ENCODE measurements at regions not wholly inside any gene's neighbourhood (a gene's known extent, or its start where the extent isn't known, plus 50 kb on each side); places are given as distances from the start of the nearest gene placed in this dataset.

- TF ChIP-seq NR2F2 (IDR thresholded peaks at IDR 0.05) (no peak), REST (IDR thresholded peaks at IDR 0.05) (no peak), MAX (IDR thresholded peaks at IDR 0.05) (no peak), ZBTB33 (IDR thresholded peaks at IDR 0.05) (no peak), YY1 (IDR thresholded peaks at IDR 0.05) (no peak), JUND (IDR thresholded peaks at IDR 0.05) (no peak), CTCF (IDR thresholded peaks at IDR 0.05; ENCODE audit: low read depth, low read length, missing input control) (no peak), FOXA2 (IDR thresholded peaks at IDR 0.05) (no peak), RXRA (IDR thresholded peaks at IDR 0.05) (no peak), TAF1 (conservative IDR thresholded peaks at IDR 0.05) (no peak), EGR1 (IDR thresholded peaks at IDR 0.05; ENCODE audit: low read depth in 2 of 2) (no peak), ATF3 (IDR thresholded peaks at IDR 0.05) (no peak), SP1 (IDR thresholded peaks at IDR 0.05) (no peak), RAD21 (IDR thresholded peaks at IDR 0.05) (no peak)
- no peak overlapping the region for H3K4me3 ChIP-seq (ENCODE audit: low read depth in 1 of 3, low read length in 3 of 3)
Measured at GRCh38 chr9:105830461-105830860, 136.1 kb downstream of the TMEM38B start.

GRCh38 chr9:105832096-105832710 is 137.9 kb downstream of the TMEM38B start:
- no peaks in the 10 kb centered on the region for H3K36me3 ChIP-seq (ENCODE audit: control insufficient read depth in 4 of 4, insufficient read depth in 3 of 4, low read depth in 1 of 4, low read length in 3 of 4)
- no peaks in the 10 kb centered on the region for H3K27me3 ChIP-seq (ENCODE audit: control insufficient read depth in 4 of 4, insufficient read depth in 4 of 4, low read length in 3 of 4)
- no peak overlapping the region for H3K9ac ChIP-seq (ENCODE audit: low read depth in 1 of 2, low read length in 2 of 2)
- 96% methylated on average over 4 of the region's 4 CpGs for WGBS
- H3K27ac ChIP-seq (ENCODE audit: low read depth in 1 of 2, low read length in 2 of 2), result no peak overlapping the region
- no peak overlapping the region for H3K4me3 ChIP-seq (ENCODE audit: low read depth in 1 of 3, low read length in 3 of 3)
- no peaks in the 10 kb centered on the region for H3K4me1 ChIP-seq (ENCODE audit: control insufficient read depth in 4 of 4, insufficient read depth in 4 of 4, low read length in 3 of 4)
- no peak for DNase-seq (ENCODE audit: low spot score)
- H3K9me3 ChIP-seq (ENCODE audit: control insufficient read depth in 4 of 4, low read length in 3 of 4), result no peaks in the 10 kb centered on the region
- no peak for TF ChIP-seq MAX (IDR thresholded peaks at IDR 0.05)
- no peak for TF ChIP-seq EGR1 (IDR thresholded peaks at IDR 0.05; ENCODE audit: low read depth in 2 of 2)
- TF ChIP-seq JUND (IDR thresholded peaks at IDR 0.05), result no peak
- TF ChIP-seq REST (IDR thresholded peaks at IDR 0.05), result no peak
- no peak for TF ChIP-seq SP1 (IDR thresholded peaks at IDR 0.05)
- TF ChIP-seq RAD21 (IDR thresholded peaks at IDR 0.05), result no peak
- no peak for TF ChIP-seq GABPA (IDR thresholded peaks at IDR 0.05 in 1 of 2, conservative IDR thresholded peaks at IDR 0.05 in 1 of 2)
- no peak for TF ChIP-seq RXRA (IDR thresholded peaks at IDR 0.05)
- TF ChIP-seq FOXA2 (IDR thresholded peaks at IDR 0.05), result no peak
- TF ChIP-seq YY1 (IDR thresholded peaks at IDR 0.05), result no peak
- TF ChIP-seq ATF3 (IDR thresholded peaks at IDR 0.05), result no peak
- no peak for TF ChIP-seq HNF4G (IDR thresholded peaks at IDR 0.05)

More at GRCh38 chr9:105830461-105830860, 136.1 kb downstream of the TMEM38B start:
- Histone ChIP-seq H3K9ac (ENCODE audit: low read depth in 1 of 2, low read length in 2 of 2) (no peak overlapping the region), H3K9me3 (ENCODE audit: control insufficient read depth in 4 of 4, low read length in 3 of 4) (no peaks in the 10 kb centered on the region), H3K4me1 (ENCODE audit: control insufficient read depth in 4 of 4, insufficient read depth in 4 of 4, low read length in 3 of 4) (no peaks in the 10 kb centered on the region), H3K27me3 (ENCODE audit: control insufficient read depth in 4 of 4, insufficient read depth in 4 of 4, low read length in 3 of 4) (no peaks in the 10 kb centered on the region), H3K27ac (ENCODE audit: low read depth in 1 of 2, low read length in 2 of 2) (no peak overlapping the region), H3K36me3 (ENCODE audit: control insufficient read depth in 4 of 4, insufficient read depth in 3 of 4, low read depth in 1 of 4, low read length in 3 of 4) (no peaks in the 10 kb centered on the region)
- 78% methylated on average over 1 of the region's 1 CpG for WGBS
- no peak for DNase-seq (ENCODE audit: low spot score)

Measured in liver (tissue), 8 donors.